ENCODE measurements at regions not wholly inside any gene's neighbourhood (a gene's known extent, or its start where the extent isn't known, plus 50 kb on each side); places are given as distances from the start of the nearest gene placed in this dataset.

DNA sequence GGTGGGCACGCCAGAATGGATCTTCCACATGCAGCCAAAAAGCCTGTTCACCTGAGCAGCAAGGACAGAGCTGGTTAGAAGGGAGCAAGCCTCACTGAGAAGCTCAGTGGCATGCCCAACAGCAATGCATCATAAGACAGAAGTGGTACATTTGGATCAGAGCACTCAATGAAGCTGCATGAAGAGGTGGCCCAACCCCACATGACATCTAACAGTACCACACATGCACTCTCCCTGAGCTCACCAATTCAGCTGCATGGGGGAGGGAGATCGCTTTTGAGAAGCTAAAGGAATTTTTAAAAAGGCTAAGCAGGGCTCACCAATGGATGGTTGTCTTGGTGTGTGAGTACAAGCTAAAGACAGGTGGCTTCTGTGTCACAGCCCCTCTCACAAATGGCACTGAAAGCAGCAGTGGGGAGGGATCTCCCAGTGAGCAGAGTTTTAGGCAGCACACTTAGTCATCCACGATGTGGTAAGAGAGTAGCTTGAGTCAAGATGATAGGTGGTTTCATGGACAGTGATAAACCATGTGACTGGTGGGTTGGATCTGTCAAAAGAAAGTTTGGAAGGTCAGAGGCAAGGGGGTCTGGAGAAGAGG lies 166.6 kb upstream of the TAB2 start:
- Mint-ChIP-seq H3K27me3 (ENCODE audit: insufficient read depth, low read depth) (peaks cover 2% of the 10 kb centered on the region), H3K4me3 (no peak overlapping the region), H3K9me3 (peaks cover 5% of the 10 kb centered on the region), H3K27ac (no peak overlapping the region), H3K4me1 (peaks cover 4% of the 10 kb centered on the region), H3K36me3 (no peaks in the 10 kb centered on the region)
- Histone ChIP-seq H3K9me3 (ENCODE audit: low read depth) (no peaks in the 10 kb centered on the region), H3K4me1 (no peaks in the 10 kb centered on the region), H3K4me3 (no peak overlapping the region), H4K20me1 (ENCODE audit: low read depth) (no peaks in the 10 kb centered on the region), H2AFZ (replicated peaks) (no peak overlapping the region), H3K36me3 (no peaks in the 10 kb centered on the region), H3K79me2 (ENCODE audit: low read depth) (no peaks in the 10 kb centered on the region), H3K27me3 (no peaks in the 10 kb centered on the region), H3K4me2 (no peak overlapping the region), H3F3A (ENCODE audit: low read depth) (no peaks in the 10 kb centered on the region), H3K9ac (no peak overlapping the region), H3K27ac (no peak overlapping the region)
- no peak for DNase-seq (ENCODE audit: low spot score)
- TF ChIP-seq CTCF (IDR thresholded peaks at IDR 0.05) (no peak), EZH2 (IDR thresholded peaks at IDR 0.05) (no peak), EZH2phosphoT487 (IDR thresholded peaks at IDR 0.05) (no peak)

DNA sequence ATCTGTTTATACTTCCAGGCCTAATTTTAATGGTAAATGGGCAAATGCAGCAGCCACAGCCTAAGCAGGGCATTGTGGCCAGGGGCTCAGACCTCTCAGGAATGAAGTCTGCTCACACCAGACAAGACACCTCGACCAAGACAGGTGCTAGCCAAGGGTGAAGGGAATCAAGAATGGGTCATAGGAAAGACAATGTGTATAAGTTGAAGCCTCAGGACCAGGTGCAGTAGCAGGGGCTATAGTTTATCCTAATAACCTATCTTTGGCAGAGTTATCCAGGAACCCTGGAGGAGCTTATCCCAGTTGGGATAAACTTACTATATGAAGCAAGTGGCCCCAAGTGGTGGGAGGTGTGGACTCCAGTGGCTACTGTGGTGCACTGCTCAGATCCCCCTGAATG lies 165.0 kb upstream of the TAB2 start:
- H3K27me3 ChIP-seq, result no peaks in the 10 kb centered on the region
- H3K27ac Mint-ChIP-seq, result no peak overlapping the region
- H3K36me3 Mint-ChIP-seq, result no peaks in the 10 kb centered on the region

GRCh38 chr6:149153100-149153499 lies 164.4 kb upstream of the TAB2 start:
- Mint-ChIP-seq H3K27me3 (ENCODE audit: insufficient read depth, low read depth) (peaks cover 2% of the 10 kb centered on the region), H3K4me1 (peaks cover 4% of the 10 kb centered on the region), H3K9me3 (peaks cover 5% of the 10 kb centered on the region), H3K36me3 (no peaks in the 10 kb centered on the region), H3K4me3 (no peak overlapping the region), H3K27ac (no peak overlapping the region)
- Histone ChIP-seq H3K4me2 (no peak overlapping the region), H3K27ac (no peak overlapping the region), H2AFZ (replicated peaks) (no peak overlapping the region), H3K36me3 (no peaks in the 10 kb centered on the region), H3K4me3 (no peak overlapping the region), H3K79me2 (ENCODE audit: low read depth) (no peaks in the 10 kb centered on the region), H4K20me1 (ENCODE audit: low read depth) (no peaks in the 10 kb centered on the region), H3F3A (ENCODE audit: low read depth) (no peaks in the 10 kb centered on the region), H3K9ac (no peak overlapping the region), H3K9me3 (ENCODE audit: low read depth) (no peaks in the 10 kb centered on the region), H3K4me1 (peaks cover 4% of the 10 kb centered on the region), H3K27me3 (no peaks in the 10 kb centered on the region)
- no peak for TF ChIP-seq EZH2 (IDR thresholded peaks at IDR 0.05)
- no peak for TF ChIP-seq CTCF (IDR thresholded peaks at IDR 0.05)
- no peak for TF ChIP-seq EZH2phosphoT487 (IDR thresholded peaks at IDR 0.05)
- DNase-seq (ENCODE audit: low spot score), result no peak

More for the DNA sequence above, 165.0 kb upstream of the TAB2 start:
- TF ChIP-seq CTCF (IDR thresholded peaks at IDR 0.05) (no peak), EZH2 (IDR thresholded peaks at IDR 0.05) (no peak)
- H3K4me1 Mint-ChIP-seq, result peaks cover 4% of the 10 kb centered on the region
- no peak overlapping the region for H3K4me3 Mint-ChIP-seq
- Histone ChIP-seq H3K9me3 (ENCODE audit: low read depth) (no peaks in the 10 kb centered on the region), H4K20me1 (ENCODE audit: low read depth) (no peaks in the 10 kb centered on the region), H3K4me2 (no peak overlapping the region), H3K27ac (no peak overlapping the region), H3F3A (ENCODE audit: low read depth) (no peaks in the 10 kb centered on the region), H3K36me3 (no peaks in the 10 kb centered on the region), H3K9ac (no peak overlapping the region), H3K4me1 (no peaks in the 10 kb centered on the region), H2AFZ (replicated peaks) (no peak overlapping the region), H3K79me2 (ENCODE audit: low read depth) (no peaks in the 10 kb centered on the region), H3K4me3 (no peak overlapping the region)
- peaks cover 5% of the 10 kb centered on the region for H3K9me3 Mint-ChIP-seq
- H3K27me3 Mint-ChIP-seq (ENCODE audit: insufficient read depth, low read depth), result peaks cover 2% of the 10 kb centered on the region
- DNase-seq (ENCODE audit: low spot score), result no peak
